MM.1S (cell line): ENCODE measurements at regions not wholly inside any gene's neighbourhood (a gene's known extent, or its start where the extent isn't known, plus 50 kb on each side); places are given as distances from the start of the nearest gene placed in this dataset.

Experiments
- CTCF ChIP-seq: fragments of 300-600 bp; sonication (generic); IDR thresholded peaks from 2 replicates; pipeline ENCODE4 v1.5.1; 2016; ENCODE audit warnings: antibody characterized with exemption, low read length, mixed read lengths
- EZH2 ChIP-seq: fragments of 300-600 bp; sonication (generic); optimal IDR thresholded peaks from 2 replicates; pipeline ENCODE3; 2017; ENCODE audit warnings: low read depth, mild to moderate bottlenecking, antibody characterized with exemption, low read length, mixed read lengths
- EZH2phosphoT487 ChIP-seq: fragments of 300-600 bp; sonication (generic); IDR thresholded peaks from 2 replicates; pipeline ENCODE4 v1.6.1; 2018; ENCODE audit warnings: antibody characterized with exemption, low read length

GRCh38 chr15:61421470-61421869 lies 192.4 kb upstream of the RORA start:
- TF ChIP-seq CTCF, result no peak
- no peak for TF ChIP-seq EZH2phosphoT487
- no peak for TF ChIP-seq EZH2
